Erythroblast (primary cell): ENCODE measurements at regions not wholly inside any gene's neighbourhood (a gene's known extent, or its start where the extent isn't known, plus 50 kb on each side); places are given as distances from the start of the nearest gene placed in this dataset.

Experiments used
- GATA1 ChIP-seq: IDR thresholded peaks from 2 replicates; pipeline ENCODE4 v1.6.1; 2011; ENCODE audit warnings: low read depth, mild to moderate bottlenecking, control low read depth, low read length, moderate library complexity
- POLR2A ChIP-seq: IDR thresholded peaks from 2 replicates; pipeline ENCODE4 v1.6.1; 2011; ENCODE audit warnings: mild to moderate bottlenecking, low read length

GRCh38 chr6:50187351-50187921 lies 137.7 kb upstream of the DEFB112 start:
- TF ChIP-seq POLR2A (no peak), GATA1 (no peak)
